HFFc6 (cell line): ENCODE measurements at regions not wholly inside any gene's neighbourhood (a gene's known extent, or its start where the extent isn't known, plus 50 kb on each side); places are given as distances from the start of the nearest gene placed in this dataset.
A peak's percentile ranks its signal among the peaks of the same experiment; 100 is the strongest.

Experiments
- DNase-seq: peaks from one replicate; pipeline ENCODE4 v3.0.0-alpha.2; 2018
- H3K27ac Mint-ChIP-seq: 2 replicates; pipeline ENCODE4 v1.8.0; 2020; ENCODE audit warnings: mild to moderate bottlenecking, mixed read lengths
- H3K27me3 Mint-ChIP-seq: 2 replicates; pipeline ENCODE4 v1.8.0; 2021; ENCODE audit warnings: mild to moderate bottlenecking, moderate library complexity, mixed read lengths; ENCODE audit not compliant: insufficient read depth
- H3K36me3 Mint-ChIP-seq: 2 replicates; pipeline ENCODE4 v1.8.0; 2021; ENCODE audit warnings: low read depth, mixed read lengths
- H3K4me1 Mint-ChIP-seq: 2 replicates; pipeline ENCODE4 v1.8.0; 2020; ENCODE audit warnings: low read depth, mixed read lengths
- H3K4me3 Mint-ChIP-seq: 2 replicates; pipeline ENCODE4 v1.8.0; 2020; ENCODE audit warnings: mild to moderate bottlenecking, moderate library complexity, mixed read lengths
- H3K9me3 Mint-ChIP-seq: 2 replicates; pipeline ENCODE4 v1.8.0; 2020; ENCODE audit warnings: mild to moderate bottlenecking, mixed read lengths
- CTCF ChIP-seq: fragments of 200-600 bp; sonication (generic); IDR thresholded peaks from 2 replicates; pipeline ENCODE4 v1.5.0; 2021; ENCODE audit warnings: antibody characterized with exemption, mild to moderate bottlenecking

- no peak overlapping the region for H3K27ac Mint-ChIP-seq
- TF ChIP-seq CTCF = no peak
- H3K9me3 Mint-ChIP-seq = no peaks in the 10 kb centered on the region
- H3K36me3 Mint-ChIP-seq = peaks cover 11% of the 10 kb centered on the region
- peaks cover 70% of the 10 kb centered on the region for H3K4me1 Mint-ChIP-seq
- H3K27me3 Mint-ChIP-seq = no peaks in the 10 kb centered on the region; the same call in 1 of the 2 replicates
- H3K4me3 Mint-ChIP-seq = no peak overlapping the region
- no peak for DNase-seq
These were observed 100.4 kb upstream of the STK17B start for GRCh38 chr2:196271795-196272194.

GRCh38 chr2:196274387-196274809, 103.0 kb upstream of the STK17B start:
- peak overlapping the region; percentile 69 for H3K27ac Mint-ChIP-seq
- H3K4me3 Mint-ChIP-seq = no peak overlapping the region; the same call in 1 of the 2 replicates
- 0 out of 2 replicates have a peak, but pooled peaks cover under 1% of the 10 kb centered on the region for H3K9me3 Mint-ChIP-seq
- TF ChIP-seq CTCF = no peak
- H3K27me3 Mint-ChIP-seq = no peaks in the 10 kb centered on the region; the same call in 1 of the 2 replicates
- DNase-seq = peak; percentile 19
- H3K4me1 Mint-ChIP-seq = peaks cover 66% of the 10 kb centered on the region
- H3K36me3 Mint-ChIP-seq = peaks cover 13% of the 10 kb centered on the region

GRCh38 chr2:196275646-196276352, 104.4 kb upstream of the STK17B start:
- H3K9me3 Mint-ChIP-seq = 0 out of 2 replicates have a peak, but pooled peaks cover 3% of the 10 kb centered on the region
- peaks cover 66% of the 10 kb centered on the region for H3K4me1 Mint-ChIP-seq
- TF ChIP-seq CTCF = no peak
- H3K4me3 Mint-ChIP-seq = peak overlapping the region; percentile 44
- H3K27ac Mint-ChIP-seq = peak overlapping the region; percentile 75
- DNase-seq = peak; percentile 60
- H3K36me3 Mint-ChIP-seq = peaks cover 8% of the 10 kb centered on the region; the same call in 1 of the 2 replicates
- no peaks in the 10 kb centered on the region; the same call in 1 of the 2 replicates for H3K27me3 Mint-ChIP-seq

- H3K9me3 Mint-ChIP-seq = 0 out of 2 replicates have a peak, but pooled peaks cover 3% of the 10 kb centered on the region
- H3K27me3 Mint-ChIP-seq = no peaks in the 10 kb centered on the region; the same call in 1 of the 2 replicates
- peaks cover 66% of the 10 kb centered on the region for H3K4me1 Mint-ChIP-seq
- peak overlapping the region; percentile 44 for H3K4me3 Mint-ChIP-seq
- no peak for DNase-seq
- no peak for TF ChIP-seq CTCF
- H3K27ac Mint-ChIP-seq = peak overlapping the region; percentile 75
- peaks cover 8% of the 10 kb centered on the region; the same call in 1 of the 2 replicates for H3K36me3 Mint-ChIP-seq
These were observed 105.0 kb upstream of the STK17B start for GRCh38 chr2:196276421-196276820.

GRCh38 chr2:196277002-196277401, 105.6 kb upstream of the STK17B start:
- H3K4me3 Mint-ChIP-seq = no peak overlapping the region; the same call in 1 of the 2 replicates
- H3K27me3 Mint-ChIP-seq = no peaks in the 10 kb centered on the region; the same call in 1 of the 2 replicates
- DNase-seq = peak; percentile 19
- H3K9me3 Mint-ChIP-seq = 0 out of 2 replicates have a peak, but pooled peaks cover 3% of the 10 kb centered on the region
- TF ChIP-seq CTCF = peak; percentile 83
- H3K4me1 Mint-ChIP-seq = peaks cover 66% of the 10 kb centered on the region
- H3K27ac Mint-ChIP-seq = no peak overlapping the region
- H3K36me3 Mint-ChIP-seq = peaks cover 8% of the 10 kb centered on the region; the same call in 1 of the 2 replicates
